ENCODE measurements at regions not wholly inside any gene's neighbourhood (a gene's known extent, or its start where the extent isn't known, plus 50 kb on each side); places are given as distances from the start of the nearest gene placed in this dataset.
A peak's percentile ranks its signal among the peaks of the same experiment; 100 is the strongest.
"Not testable (repeated sequence)": the region's sequence is repeated elsewhere in the genome, so short reads cannot be mapped to it uniquely, and the experiment has no call there.

- peak; percentile 0 for DNase-seq (ENCODE audit: low read depth)
- not testable (repeated sequence) for H3K4me3 ChIP-seq (ENCODE audit: low read depth, low read length)
Measured at GRCh38 chr15:30195355-30196008, 60.6 kb downstream of the GOLGA8T start.

DNA sequence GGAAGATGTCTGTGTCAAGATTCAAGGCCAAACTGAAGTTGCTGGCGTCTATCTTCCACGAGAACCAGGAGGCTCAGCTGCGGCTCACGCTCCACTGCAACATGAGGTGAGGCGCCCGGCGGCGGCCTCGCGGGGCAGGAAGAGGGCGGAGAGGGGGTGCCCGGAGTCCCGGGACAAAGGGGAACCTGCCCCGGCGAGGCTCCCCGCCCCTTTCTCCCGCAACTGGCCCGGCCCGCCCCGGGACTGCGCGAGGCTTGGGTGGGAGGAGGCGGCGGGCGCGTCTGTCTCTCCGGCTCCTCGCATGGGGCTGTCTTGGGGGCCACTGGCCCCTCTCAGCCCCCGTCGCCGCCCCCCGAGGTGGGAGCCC lies 61.1 kb downstream of the GOLGA8T start:
- not testable (repeated sequence) for H3K4me3 ChIP-seq (ENCODE audit: low read depth, low read length)
- DNase-seq (ENCODE audit: low read depth): peak; percentile 68

GRCh38 chr15:30196769-30197168 lies 61.9 kb downstream of the GOLGA8T start:
- H3K4me3 ChIP-seq (ENCODE audit: low read depth, low read length); DNase-seq (ENCODE audit: low read depth): not testable (repeated sequence)

DNA sequence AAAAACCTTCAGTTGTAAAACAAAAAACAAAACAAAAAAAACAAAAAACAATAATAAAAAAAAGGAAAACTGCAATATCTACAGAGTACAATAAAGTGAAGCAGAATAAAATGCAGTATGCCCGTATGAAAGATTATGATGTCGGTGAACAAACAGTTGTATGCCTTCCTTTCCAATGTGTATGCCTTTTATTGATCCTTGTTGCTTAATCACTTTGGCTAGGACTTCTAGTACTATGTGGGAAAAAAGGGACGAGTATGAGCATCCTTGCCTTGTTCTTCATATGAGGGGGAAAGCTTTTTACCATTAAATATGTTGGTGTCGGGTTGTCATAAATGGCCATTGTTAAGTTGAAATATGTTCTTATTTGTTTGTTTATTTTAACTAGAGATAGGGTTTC lies 66.7 kb downstream of the GOLGA8T start:
- DNase-seq (ENCODE audit: low read depth); H3K4me3 ChIP-seq (ENCODE audit: low read depth, low read length): not testable (repeated sequence)

DNA sequence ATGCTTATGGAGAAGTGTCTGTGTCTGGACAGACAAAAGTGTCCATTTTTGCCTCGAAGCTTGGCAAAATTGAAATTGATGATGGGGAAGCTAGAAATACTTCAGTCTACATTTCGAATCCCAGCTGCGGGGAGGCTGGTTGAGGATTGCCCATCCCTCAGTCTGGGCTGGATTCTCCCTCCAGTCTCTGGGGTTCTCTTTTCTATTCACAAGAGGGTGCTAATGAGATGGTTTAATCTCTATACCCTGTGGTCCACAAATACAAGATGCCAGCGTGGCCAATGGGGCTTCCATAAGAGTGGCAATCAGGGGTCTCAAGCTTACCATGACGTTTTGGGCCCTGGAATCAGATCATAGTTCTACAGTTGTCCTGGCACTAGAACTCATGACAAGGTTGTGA lies 78.9 kb downstream of the GOLGA8T start:
- not testable (repeated sequence) for H3K4me3 ChIP-seq (ENCODE audit: low read depth, low read length); DNase-seq (ENCODE audit: low read depth)

DNA sequence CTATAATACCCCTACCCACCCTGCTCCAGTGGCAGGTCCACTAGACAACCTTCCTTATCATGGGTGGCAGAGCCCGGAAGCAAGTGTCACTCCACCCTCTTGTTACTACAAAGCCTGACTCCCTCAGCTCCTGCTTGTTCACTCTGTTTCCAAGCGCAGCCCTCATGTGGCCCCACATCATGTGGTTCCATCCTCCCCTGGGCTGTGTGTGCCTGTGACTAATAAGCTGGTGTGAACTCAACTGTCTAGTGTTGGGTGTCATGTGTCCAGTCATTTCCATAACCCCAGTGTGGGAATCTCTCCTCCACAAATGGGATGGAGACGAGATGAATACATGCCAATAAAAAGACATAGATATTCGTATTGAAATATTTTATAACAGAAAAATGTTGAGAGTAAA lies 87.0 kb downstream of the GOLGA8T start:
- H3K4me3 ChIP-seq (ENCODE audit: low read depth, low read length); DNase-seq (ENCODE audit: low read depth): not testable (repeated sequence)

- DNase-seq (ENCODE audit: low read depth); H3K4me3 ChIP-seq (ENCODE audit: low read depth, low read length): not testable (repeated sequence)
Measured at GRCh38 chr15:30222798-30223591, 88.1 kb downstream of the GOLGA8T start.

- DNase-seq (ENCODE audit: low read depth); H3K4me3 ChIP-seq (ENCODE audit: low read depth, low read length): not testable (repeated sequence)
Measured at GRCh38 chr15:30225233-30225891, 90.5 kb downstream of the GOLGA8T start.

DNA sequence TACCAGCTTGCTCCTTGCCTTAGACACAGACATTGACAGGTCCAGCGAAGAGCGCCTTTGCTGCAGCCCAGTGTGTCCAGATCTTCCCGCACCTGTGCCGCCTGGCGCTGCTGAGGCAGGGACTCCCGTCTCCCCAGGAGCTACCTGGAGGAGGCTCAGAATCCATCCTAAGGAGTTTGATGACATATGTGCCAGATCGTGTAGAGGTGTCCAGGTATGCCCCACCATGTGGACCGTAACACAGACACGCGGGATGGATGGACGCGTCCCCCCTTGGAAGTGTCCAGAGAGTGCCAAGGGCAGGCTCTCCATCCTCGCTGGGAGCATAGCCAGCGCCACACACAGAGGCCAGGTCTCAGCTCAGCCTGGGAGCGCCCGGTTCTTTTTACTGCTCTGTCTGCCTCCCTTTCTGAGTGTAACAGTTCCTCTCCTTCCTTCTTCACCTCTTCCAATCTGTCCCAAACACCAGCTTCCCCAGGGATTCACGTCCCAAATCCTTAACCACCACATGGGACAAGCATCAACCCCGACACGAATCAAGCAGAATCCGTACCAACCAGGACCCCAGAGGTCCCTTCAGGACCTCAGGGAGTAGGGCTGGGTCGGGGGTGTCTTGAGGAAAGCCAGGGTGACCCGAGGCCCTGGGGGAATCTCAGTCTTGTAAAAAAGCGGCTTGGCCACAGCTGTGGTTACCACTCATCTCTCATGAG lies 126.7 kb downstream of the GOLGA8T start:
- DNase-seq (ENCODE audit: low read depth); H3K4me3 ChIP-seq (ENCODE audit: low read depth, low read length): not testable (repeated sequence)

GRCh38 chr15:30262142-30262460 lies 127.2 kb downstream of the GOLGA8T start:
- H3K4me3 ChIP-seq (ENCODE audit: low read depth, low read length); DNase-seq (ENCODE audit: low read depth): not testable (repeated sequence)

DNA sequence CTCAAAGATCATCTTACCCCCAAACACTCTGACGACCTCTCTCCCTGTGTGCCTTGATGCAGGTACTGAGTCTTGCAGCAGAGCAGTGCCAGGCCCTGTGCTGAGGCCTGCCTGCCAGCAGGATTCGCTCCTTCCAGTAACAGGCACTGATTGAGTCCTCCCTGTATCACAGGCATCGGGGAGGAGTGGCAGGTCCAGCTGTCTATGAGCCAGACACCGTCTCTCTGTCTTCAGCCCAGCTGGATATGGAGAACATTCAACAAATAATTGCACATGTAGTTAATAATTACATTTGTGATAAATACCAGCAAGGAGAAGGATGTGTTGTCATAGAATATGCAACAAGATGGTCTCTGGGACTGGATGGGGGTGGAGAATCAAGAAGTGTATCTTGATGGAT lies 129.1 kb downstream of the GOLGA8T start:
- not testable (repeated sequence) for DNase-seq (ENCODE audit: low read depth); H3K4me3 ChIP-seq (ENCODE audit: low read depth, low read length)

DNA sequence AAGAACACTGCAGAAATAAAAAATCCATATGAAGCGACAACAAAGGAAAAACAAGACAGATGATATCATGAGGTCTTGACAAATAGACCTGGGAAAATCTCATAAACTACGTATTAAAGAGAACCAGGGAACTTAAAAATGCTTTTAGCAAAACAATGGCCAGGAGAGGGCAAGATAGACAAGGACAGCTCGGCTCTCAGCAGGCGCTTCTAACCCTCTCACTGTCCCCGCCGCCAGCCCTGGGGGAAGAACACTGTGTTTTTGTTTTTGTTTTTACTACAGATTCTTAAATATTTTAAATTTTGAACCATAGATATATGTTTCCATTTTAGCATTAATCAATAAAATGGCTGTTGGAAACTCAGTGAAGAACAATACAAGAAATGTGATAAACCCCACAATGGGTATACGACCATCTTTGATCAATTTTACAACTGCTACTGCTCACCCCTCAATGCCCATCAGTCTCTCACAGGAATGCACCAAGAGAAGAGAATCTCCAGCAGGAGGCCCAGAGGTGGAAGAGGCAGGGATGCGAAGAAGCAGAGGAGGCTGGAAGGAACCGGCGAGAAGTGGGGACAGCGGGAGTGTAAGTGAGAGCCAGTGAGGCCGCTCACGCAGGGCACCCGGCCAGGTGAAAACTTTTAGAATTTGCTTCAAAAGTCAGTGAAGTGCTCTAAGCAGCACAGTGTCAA lies 98.0 kb downstream of the CHRFAM7A start:
- DNase-seq (ENCODE audit: low read depth); H3K4me3 ChIP-seq (ENCODE audit: low read depth, low read length): not testable (repeated sequence)

DNA sequence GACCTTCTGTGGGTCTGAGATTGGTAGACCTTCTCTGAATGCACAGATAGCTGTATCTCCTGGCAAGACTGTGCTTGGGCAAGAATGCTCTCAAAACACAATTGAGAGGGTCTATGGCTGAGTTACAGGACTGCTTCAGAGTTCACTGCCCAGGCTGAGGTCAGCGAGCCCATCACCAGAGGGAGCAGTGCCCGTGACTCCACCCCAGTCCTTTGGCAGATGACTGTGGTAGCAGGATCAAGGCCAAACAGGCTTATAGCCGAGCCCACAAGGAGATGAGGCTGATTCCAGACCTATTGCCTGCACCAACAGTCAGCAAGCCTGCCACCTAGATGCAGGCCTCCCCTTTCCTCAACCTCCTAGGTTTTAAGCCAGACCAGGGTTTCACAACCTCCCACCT lies 89.4 kb downstream of the CHRFAM7A start:
- H3K4me3 ChIP-seq (ENCODE audit: low read depth, low read length); DNase-seq (ENCODE audit: low read depth): not testable (repeated sequence)
